ENCODE measurements at regions not wholly inside any gene's neighbourhood (a gene's known extent, or its start where the extent isn't known, plus 50 kb on each side); places are given as distances from the start of the nearest gene placed in this dataset.
"Not testable (repeated sequence)": the region's sequence is repeated elsewhere in the genome, so short reads cannot be mapped to it uniquely, and the experiment has no call there.

DNA sequence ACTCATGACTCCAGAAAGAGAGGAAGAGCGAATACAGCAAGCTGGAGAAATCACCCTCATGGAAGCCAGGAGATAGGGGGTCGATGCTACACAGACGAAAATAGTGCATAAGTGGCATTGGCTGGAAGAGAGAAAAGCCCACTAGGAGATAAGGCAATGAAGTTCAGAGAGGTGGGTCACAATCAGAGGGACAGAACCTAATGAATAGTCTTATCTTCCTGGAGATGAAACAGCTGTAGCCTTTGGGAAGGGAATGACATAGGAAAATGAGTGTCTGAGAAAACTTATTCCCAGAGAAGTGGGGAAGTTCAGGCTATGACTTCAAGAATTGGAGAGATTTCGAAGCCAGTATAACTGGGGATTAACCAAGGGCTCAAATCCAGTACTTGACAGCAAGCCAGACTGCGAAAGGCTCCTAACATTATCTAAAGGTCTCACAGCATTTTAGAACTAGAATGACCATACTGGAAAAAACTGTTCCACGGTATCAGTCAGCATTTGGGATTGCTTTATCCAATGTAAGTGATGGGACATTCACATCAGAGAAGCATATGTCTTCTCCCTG is 211.1 kb downstream of the ZNF365 start:
- no peaks in the 10 kb centered on the region for H3K36me3 ChIP-seq (ENCODE audit: insufficient read depth, low read length)
- no peaks in the 10 kb centered on the region for H3K27me3 ChIP-seq (ENCODE audit: insufficient read depth, low read length)
- H3K27ac ChIP-seq (ENCODE audit: low read depth, low read length) = peak overlapping the region; percentile 95; the same call in 1 of the 2 replicates
- no peaks in the 10 kb centered on the region for H3K79me2 ChIP-seq (ENCODE audit: control insufficient read depth, insufficient read depth, low read length, unreplicated experiment)
- peaks cover 59% of the 10 kb centered on the region for H3K4me1 ChIP-seq (ENCODE audit: control insufficient read depth, insufficient read depth, low read length, unreplicated experiment)
- peak overlapping the region; percentile 3 for H2AFZ ChIP-seq (ENCODE audit: low read length, unreplicated experiment)
- no peak overlapping the region for H3K4me3 ChIP-seq (ENCODE audit: low read depth, low read length)

DNA sequence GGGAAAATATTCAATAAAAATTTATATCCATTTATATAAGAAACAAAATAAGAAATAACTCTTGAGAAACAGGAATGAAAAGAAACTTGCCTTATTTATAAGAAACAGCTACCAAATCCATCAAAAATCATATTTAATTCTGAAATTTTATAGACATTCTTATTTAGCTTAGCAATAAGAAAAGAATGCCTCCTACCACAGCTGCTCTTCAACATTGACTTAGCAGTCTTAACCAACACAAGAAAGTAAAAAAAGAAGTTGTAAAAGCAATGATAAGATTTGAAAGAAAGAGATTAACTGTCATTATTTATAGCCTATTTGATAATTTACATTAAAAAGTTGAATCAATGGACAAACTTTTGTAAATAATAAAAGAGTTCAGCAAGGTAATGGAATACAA is 212.8 kb downstream of the ZNF365 start:
- H3K36me3 ChIP-seq (ENCODE audit: insufficient read depth, low read length) = no peaks in the 10 kb centered on the region
- no peak overlapping the region for H2AFZ ChIP-seq (ENCODE audit: low read length, unreplicated experiment)
- H3K79me2 ChIP-seq (ENCODE audit: control insufficient read depth, insufficient read depth, low read length, unreplicated experiment) = no peaks in the 10 kb centered on the region
- no peak overlapping the region for H3K4me3 ChIP-seq (ENCODE audit: low read depth, low read length)
- H3K27me3 ChIP-seq (ENCODE audit: insufficient read depth, low read length) = no peaks in the 10 kb centered on the region
- peaks cover 50% of the 10 kb centered on the region for H3K4me1 ChIP-seq (ENCODE audit: control insufficient read depth, insufficient read depth, low read length, unreplicated experiment)
- H3K27ac ChIP-seq (ENCODE audit: low read depth, low read length) = no peak overlapping the region

DNA sequence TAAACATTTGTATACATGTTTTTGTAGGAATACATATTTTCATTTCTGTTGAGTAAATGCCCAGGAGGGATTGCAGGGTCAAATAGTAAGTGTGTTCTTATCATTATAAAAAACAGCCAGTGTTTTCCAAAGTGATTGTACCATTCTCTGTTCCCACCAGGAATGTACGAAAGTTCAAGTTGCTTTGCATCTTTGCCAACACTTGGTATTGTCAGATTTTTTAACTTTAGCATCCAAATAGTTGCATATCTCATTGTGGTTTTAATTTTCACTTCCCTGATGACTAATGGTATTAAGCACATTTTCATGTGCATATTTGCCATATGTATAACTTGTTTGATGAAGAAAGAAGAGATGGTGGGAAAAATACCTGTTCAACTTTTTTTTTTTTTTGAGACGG is 213.9 kb downstream of the ZNF365 start:
- H3K4me3 ChIP-seq (ENCODE audit: low read depth, low read length) = no peak overlapping the region
- no peaks in the 10 kb centered on the region for H3K79me2 ChIP-seq (ENCODE audit: control insufficient read depth, insufficient read depth, low read length, unreplicated experiment)
- H3K4me1 ChIP-seq (ENCODE audit: control insufficient read depth, insufficient read depth, low read length, unreplicated experiment) = peaks cover 39% of the 10 kb centered on the region
- no peaks in the 10 kb centered on the region for H3K27me3 ChIP-seq (ENCODE audit: insufficient read depth, low read length)
- no peak overlapping the region for H2AFZ ChIP-seq (ENCODE audit: low read length, unreplicated experiment)
- H3K27ac ChIP-seq (ENCODE audit: low read depth, low read length) = no peak overlapping the region
- H3K36me3 ChIP-seq (ENCODE audit: insufficient read depth, low read length) = no peaks in the 10 kb centered on the region

DNA sequence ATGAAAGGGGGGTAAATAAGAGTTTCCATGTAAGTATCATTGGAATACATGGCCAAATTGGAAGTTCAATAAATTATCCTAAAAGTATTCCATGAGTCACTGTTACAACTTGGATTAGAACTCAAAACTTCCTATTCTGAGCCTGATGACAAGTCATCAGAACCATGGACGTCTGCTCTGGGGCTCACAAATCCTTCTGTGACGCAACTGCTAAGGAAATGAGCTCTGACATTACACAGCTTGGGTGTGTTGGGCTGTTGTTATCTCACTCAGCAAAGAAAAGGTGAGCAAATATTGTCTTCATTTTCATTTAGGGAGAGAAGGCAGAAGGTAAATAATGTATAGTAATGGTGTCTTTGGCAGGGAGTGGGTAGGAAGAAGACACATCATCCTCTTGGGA is 214.8 kb upstream of the ADO start:
- H3K4me1 ChIP-seq (ENCODE audit: control insufficient read depth, insufficient read depth, low read length, unreplicated experiment) = peaks cover 23% of the 10 kb centered on the region

DNA sequence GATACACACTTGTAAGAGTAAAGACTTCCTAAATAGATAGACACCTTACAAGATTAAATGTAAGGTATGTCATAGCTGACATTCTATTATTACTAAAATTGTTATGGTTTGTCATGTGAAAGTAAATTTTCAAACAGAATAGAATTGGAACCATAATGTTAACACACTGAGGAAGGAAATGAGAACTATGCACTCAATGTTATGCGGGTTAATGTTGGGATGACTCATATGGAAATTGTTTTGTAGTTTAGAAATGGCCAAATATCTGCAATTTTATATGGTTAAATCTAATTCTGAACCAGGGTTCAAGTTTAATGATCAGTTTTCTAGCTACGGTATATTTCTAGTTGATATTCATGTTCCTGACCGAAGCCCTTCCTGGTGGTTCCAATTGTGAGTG is 214.2 kb upstream of the ADO start:
- Histone ChIP-seq H2AFZ (ENCODE audit: low read length, unreplicated experiment) (no peak overlapping the region), H3K27ac (ENCODE audit: low read depth, low read length) (no peak overlapping the region), H3K79me2 (ENCODE audit: control insufficient read depth, insufficient read depth, low read length, unreplicated experiment) (no peaks in the 10 kb centered on the region), H3K27me3 (ENCODE audit: insufficient read depth, low read length) (no peaks in the 10 kb centered on the region), H3K4me1 (ENCODE audit: control insufficient read depth, insufficient read depth, low read length, unreplicated experiment) (peaks cover 17% of the 10 kb centered on the region), H3K36me3 (ENCODE audit: insufficient read depth, low read length) (no peaks in the 10 kb centered on the region), H3K4me3 (ENCODE audit: low read depth, low read length) (no peak overlapping the region)

More for the DNA sequence above, 214.8 kb upstream of the ADO start:
- H3K27ac ChIP-seq (ENCODE audit: low read depth, low read length) = no peak overlapping the region
- no peaks in the 10 kb centered on the region for H3K27me3 ChIP-seq (ENCODE audit: insufficient read depth, low read length)
- H2AFZ ChIP-seq (ENCODE audit: low read length, unreplicated experiment) = no peak overlapping the region
- no peak overlapping the region for H3K4me3 ChIP-seq (ENCODE audit: low read depth, low read length)
- no peaks in the 10 kb centered on the region for H3K79me2 ChIP-seq (ENCODE audit: control insufficient read depth, insufficient read depth, low read length, unreplicated experiment)
- H3K36me3 ChIP-seq (ENCODE audit: insufficient read depth, low read length) = no peaks in the 10 kb centered on the region

DNA sequence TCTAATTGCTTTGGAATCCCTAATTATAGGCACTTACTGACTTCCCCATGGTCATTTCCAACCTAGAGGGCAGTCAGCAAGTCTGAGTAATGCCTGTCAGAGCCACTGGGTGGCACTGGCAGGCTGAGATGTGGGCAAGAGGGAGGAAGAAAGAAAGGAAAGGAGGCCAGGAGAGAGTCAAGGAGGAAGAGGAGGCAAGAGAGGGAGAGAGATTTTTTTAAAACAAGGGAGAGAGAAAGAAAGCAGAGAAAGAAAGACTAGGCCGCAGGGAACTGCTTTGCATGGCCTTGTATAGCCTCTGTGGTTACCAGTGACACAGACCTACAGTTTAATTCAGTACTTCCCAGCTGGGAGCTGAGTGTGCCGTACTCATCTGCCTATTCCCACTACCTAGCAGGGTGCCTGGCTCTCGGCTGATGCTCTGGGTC is 210.4 kb upstream of the ADO start:
- H2AFZ ChIP-seq (ENCODE audit: low read length, unreplicated experiment) = no peak overlapping the region
- H3K79me2 ChIP-seq (ENCODE audit: control insufficient read depth, insufficient read depth, low read length, unreplicated experiment) = no peaks in the 10 kb centered on the region
- peaks cover 13% of the 10 kb centered on the region for H3K4me1 ChIP-seq (ENCODE audit: control insufficient read depth, insufficient read depth, low read length, unreplicated experiment)
- no peaks in the 10 kb centered on the region for H3K36me3 ChIP-seq (ENCODE audit: insufficient read depth, low read length)
- no peak overlapping the region for H3K27ac ChIP-seq (ENCODE audit: low read depth, low read length)
- H3K27me3 ChIP-seq (ENCODE audit: insufficient read depth, low read length) = no peaks in the 10 kb centered on the region
- no peak overlapping the region for H3K4me3 ChIP-seq (ENCODE audit: low read depth, low read length)

DNA sequence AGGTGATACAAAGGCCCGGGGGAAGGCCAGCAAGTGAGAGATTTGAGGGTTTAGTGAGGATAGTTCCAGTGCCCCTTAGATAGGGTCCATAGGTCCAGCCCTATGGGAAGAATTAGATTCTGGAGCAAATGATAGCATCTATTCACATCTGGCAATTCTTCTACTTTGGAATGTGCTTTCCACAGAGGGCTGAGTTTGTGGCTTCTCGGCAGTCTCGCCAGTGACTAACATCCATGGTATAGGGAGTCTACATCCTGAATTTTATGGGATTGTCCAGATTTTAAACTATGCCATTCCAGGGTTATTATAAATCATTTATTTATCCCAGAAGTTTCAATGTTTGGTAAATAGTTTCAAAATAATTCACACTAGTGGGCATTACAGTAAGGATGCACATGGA is 207.3 kb upstream of the ADO start:
- no peaks in the 10 kb centered on the region for H3K36me3 ChIP-seq (ENCODE audit: insufficient read depth, low read length)
- H3K4me3 ChIP-seq (ENCODE audit: low read depth, low read length) = no peak overlapping the region

DNA sequence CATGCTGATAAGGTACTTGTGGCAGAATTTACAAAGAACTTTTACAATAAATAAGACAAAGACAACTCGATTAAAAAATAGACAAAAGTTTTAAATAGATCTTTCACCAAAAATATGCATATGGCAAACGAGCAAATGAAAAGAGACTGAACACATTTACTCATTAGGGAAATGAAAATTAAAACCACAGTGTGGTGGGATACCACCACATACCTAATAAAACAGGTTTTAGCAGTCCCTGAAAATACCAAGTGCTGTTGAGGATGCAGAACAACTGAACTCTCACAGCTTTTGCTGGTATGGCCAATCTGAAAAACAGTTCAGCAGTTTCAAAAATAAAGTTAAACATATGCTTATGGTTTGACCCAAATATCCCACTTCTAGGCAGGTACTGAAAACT is 205.4 kb upstream of the ADO start:
- no peak overlapping the region for H3K4me3 ChIP-seq (ENCODE audit: low read depth, low read length)
- no peaks in the 10 kb centered on the region for H3K79me2 ChIP-seq (ENCODE audit: control insufficient read depth, insufficient read depth, low read length, unreplicated experiment)
- H2AFZ ChIP-seq (ENCODE audit: low read length, unreplicated experiment) = no peak overlapping the region
- no peaks in the 10 kb centered on the region for H3K36me3 ChIP-seq (ENCODE audit: insufficient read depth, low read length)
- no peaks in the 10 kb centered on the region for H3K4me1 ChIP-seq (ENCODE audit: control insufficient read depth, insufficient read depth, low read length, unreplicated experiment)
- H3K27ac ChIP-seq (ENCODE audit: low read depth, low read length) = no peak overlapping the region
- no peaks in the 10 kb centered on the region for H3K27me3 ChIP-seq (ENCODE audit: insufficient read depth, low read length)

More for the DNA sequence above, 207.3 kb upstream of the ADO start:
- no peaks in the 10 kb centered on the region for H3K79me2 ChIP-seq (ENCODE audit: control insufficient read depth, insufficient read depth, low read length, unreplicated experiment)
- no peak overlapping the region for H2AFZ ChIP-seq (ENCODE audit: low read length, unreplicated experiment)
- H3K4me1 ChIP-seq (ENCODE audit: control insufficient read depth, insufficient read depth, low read length, unreplicated experiment) = no peaks in the 10 kb centered on the region
- H3K27ac ChIP-seq (ENCODE audit: low read depth, low read length) = no peak overlapping the region
- H3K27me3 ChIP-seq (ENCODE audit: insufficient read depth, low read length) = no peaks in the 10 kb centered on the region

DNA sequence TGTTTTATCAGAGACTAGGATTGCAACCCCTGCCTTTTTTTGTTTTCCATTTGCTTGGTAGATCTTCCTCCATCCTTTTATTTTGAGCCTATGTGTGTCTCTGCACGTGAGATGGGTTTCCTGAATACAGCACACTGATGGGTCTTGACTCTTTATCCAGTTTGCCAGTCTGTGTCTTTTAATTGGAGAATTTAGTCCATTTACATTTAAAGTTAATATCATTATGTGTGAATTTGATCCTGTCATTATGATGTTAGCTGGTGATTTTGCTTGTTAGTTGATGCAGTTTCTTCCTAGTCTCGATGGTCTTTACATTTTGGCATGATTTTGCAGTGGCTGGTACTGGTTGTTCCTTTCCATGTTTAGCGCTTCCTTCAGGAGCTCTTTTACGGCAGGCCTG is 198.0 kb upstream of the ADO start:
- H2AFZ ChIP-seq (ENCODE audit: low read length, unreplicated experiment); H3K36me3 ChIP-seq (ENCODE audit: insufficient read depth, low read length); H3K27ac ChIP-seq (ENCODE audit: low read depth, low read length); H3K27me3 ChIP-seq (ENCODE audit: insufficient read depth, low read length); H3K4me1 ChIP-seq (ENCODE audit: control insufficient read depth, insufficient read depth, low read length, unreplicated experiment); H3K4me3 ChIP-seq (ENCODE audit: low read depth, low read length); H3K79me2 ChIP-seq (ENCODE audit: control insufficient read depth, insufficient read depth, low read length, unreplicated experiment): not testable (repeated sequence)

DNA sequence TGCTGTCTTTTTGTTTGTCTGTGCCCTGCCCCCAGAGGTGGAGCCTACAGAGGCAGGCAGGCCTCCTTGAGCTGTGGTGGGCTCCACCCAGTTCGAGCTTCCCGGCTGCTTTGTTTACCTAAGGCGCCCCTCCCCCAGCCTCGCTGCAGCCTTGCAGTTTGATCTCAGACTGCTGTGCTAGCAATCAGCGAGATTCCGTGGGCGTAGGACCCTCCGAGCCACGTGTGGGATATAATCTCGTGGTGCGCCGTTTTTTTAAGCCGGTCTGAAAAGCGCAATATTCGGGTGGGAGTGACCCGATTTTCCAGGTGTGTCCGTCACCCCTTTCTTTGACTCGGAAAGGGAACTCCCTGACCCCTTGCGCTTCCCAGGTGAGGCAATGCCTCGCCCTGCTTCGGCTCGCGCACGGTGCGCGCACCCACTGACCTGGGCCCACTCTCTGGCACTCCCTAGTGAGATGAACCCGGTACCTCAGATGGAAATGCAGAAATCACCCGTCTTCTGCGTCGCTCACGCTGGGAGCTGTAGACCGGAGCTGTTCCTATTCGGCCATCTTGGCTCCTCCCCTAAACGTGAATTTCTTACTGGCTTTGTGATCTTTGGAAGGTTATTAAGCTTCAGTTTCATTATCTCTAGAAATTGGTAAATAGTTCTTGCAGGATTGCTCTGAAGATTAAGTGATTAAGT is 196.2 kb upstream of the ADO start:
- not testable (repeated sequence) for H3K27ac ChIP-seq (ENCODE audit: low read depth, low read length); H3K36me3 ChIP-seq (ENCODE audit: insufficient read depth, low read length); H3K27me3 ChIP-seq (ENCODE audit: insufficient read depth, low read length); H3K4me3 ChIP-seq (ENCODE audit: low read depth, low read length); H2AFZ ChIP-seq (ENCODE audit: low read length, unreplicated experiment); H3K4me1 ChIP-seq (ENCODE audit: control insufficient read depth, insufficient read depth, low read length, unreplicated experiment); H3K79me2 ChIP-seq (ENCODE audit: control insufficient read depth, insufficient read depth, low read length, unreplicated experiment)

DNA sequence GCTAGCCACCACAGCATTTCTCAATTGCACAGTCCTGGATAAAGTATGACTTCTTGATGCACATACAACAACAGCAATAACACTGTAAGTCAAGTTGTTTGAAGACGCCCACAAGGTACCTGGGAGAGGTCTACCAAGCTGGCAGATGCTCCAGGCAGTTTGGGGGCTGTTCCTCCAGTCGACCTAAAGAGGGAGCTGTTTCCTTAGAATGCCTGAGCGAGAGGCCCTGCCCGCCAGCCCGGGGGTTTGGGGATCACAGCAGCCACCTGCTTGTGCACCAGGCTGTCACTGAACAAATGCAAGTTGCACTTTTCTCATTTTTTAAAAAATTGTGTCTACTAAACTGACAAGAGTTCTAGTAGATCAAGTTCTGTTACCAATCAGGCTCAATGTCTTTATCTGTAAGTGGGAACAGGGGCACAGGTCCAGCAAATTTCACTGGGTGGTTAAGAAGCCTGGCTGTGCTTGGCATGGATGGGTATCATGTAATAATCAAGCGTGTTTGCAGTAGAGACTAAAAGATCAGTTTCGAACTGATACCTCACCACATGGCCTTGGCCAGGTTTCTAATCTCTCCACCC is 193.8 kb upstream of the ADO start:
- H3K27ac ChIP-seq (ENCODE audit: low read depth, low read length) = no peak overlapping the region
- no peaks in the 10 kb centered on the region for H3K79me2 ChIP-seq (ENCODE audit: control insufficient read depth, insufficient read depth, low read length, unreplicated experiment)
- no peaks in the 10 kb centered on the region for H3K36me3 ChIP-seq (ENCODE audit: insufficient read depth, low read length)
- H3K4me3 ChIP-seq (ENCODE audit: low read depth, low read length) = no peak overlapping the region
- H3K4me1 ChIP-seq (ENCODE audit: control insufficient read depth, insufficient read depth, low read length, unreplicated experiment) = peaks cover 13% of the 10 kb centered on the region
- no peak overlapping the region for H2AFZ ChIP-seq (ENCODE audit: low read length, unreplicated experiment)
- no peaks in the 10 kb centered on the region for H3K27me3 ChIP-seq (ENCODE audit: insufficient read depth, low read length)

All from ACC112 (cell line).